Fibroblast of lung (primary cell): ENCODE measurements at regions not wholly inside any gene's neighbourhood (a gene's known extent, or its start where the extent isn't known, plus 50 kb on each side); places are given as distances from the start of the nearest gene placed in this dataset.

Source experiments
- DNase-seq, 2 donors: peaks; one replicate each; pipeline versions ENCODE4 v3.0.0 to v3.0.0-alpha.2; 2010; ENCODE audit warnings: low read depth in 2 of 2
- H2AFZ ChIP-seq: 2 replicates; pipeline ENCODE4 v1.5.1; 2012; ENCODE audit warnings: low read length, control low read depth, inconsistent platforms
- H3K27ac ChIP-seq: 2 replicates; pipeline ENCODE4 v1.5.1; 2011; ENCODE audit warnings: low read length, control low read depth; ENCODE audit not compliant: insufficient read depth
- H3K27me3 ChIP-seq: 2 replicates; pipeline ENCODE4 v1.5.1; 2011; ENCODE audit warnings: mild to moderate bottlenecking, low read length; ENCODE audit not compliant: control insufficient read depth, insufficient read depth
- H3K36me3 ChIP-seq: 2 replicates; pipeline ENCODE4 v1.5.1; 2011; ENCODE audit warnings: low read length; ENCODE audit not compliant: control insufficient read depth, insufficient read depth
- H3K4me1 ChIP-seq: 2 replicates; pipeline ENCODE4 v1.5.1; 2011; ENCODE audit warnings: low read length; ENCODE audit not compliant: control insufficient read depth, insufficient read depth; ENCODE audit errors: extremely low read depth
- H3K4me2 ChIP-seq: 2 replicates; pipeline ENCODE4 v1.5.1; 2011; ENCODE audit warnings: low read length, control low read depth; ENCODE audit not compliant: insufficient read depth; ENCODE audit errors: extremely low read depth
- H3K4me3 ChIP-seq, 4 experiments: fragments of 200-600 bp in 1 of 4; sonication (generic) in 1 of 4; replicated peaks in 1 of 4; 2 replicates each; pipeline ENCODE4 v1.5.1; 2011 to 2016; ENCODE audit warnings: low read length in 4 of 4, low read depth in 3 of 4, mild to moderate bottlenecking in 3 of 4, control low read depth in 2 of 4, inconsistent platforms in 1 of 4, mixed read lengths in 1 of 4; ENCODE audit not compliant: insufficient read depth in 1 of 4; ENCODE audit errors: control extremely low read depth in 1 of 4
- H3K79me2 ChIP-seq: 2 replicates; pipeline ENCODE4 v1.5.1; 2012; ENCODE audit warnings: mild to moderate bottlenecking, low read length, inconsistent platforms; ENCODE audit not compliant: control insufficient read depth, insufficient read depth
- H3K9ac ChIP-seq: 2 replicates; pipeline ENCODE4 v1.5.1; 2011; ENCODE audit warnings: mild to moderate bottlenecking, low read length, control low read depth; ENCODE audit not compliant: insufficient read depth
- H3K9me3 ChIP-seq: 2 replicates; pipeline ENCODE4 v1.5.1; 2012; ENCODE audit warnings: low read depth, low read length; ENCODE audit not compliant: control insufficient read depth, insufficient read depth
- H4K20me1 ChIP-seq: 2 replicates; pipeline ENCODE4 v1.5.1; 2011; ENCODE audit warnings: low read length; ENCODE audit not compliant: control insufficient read depth, insufficient read depth; ENCODE audit errors: extremely low read depth
- EZH2 ChIP-seq: IDR thresholded peaks from 2 replicates; pipeline ENCODE4 v1.5.1; 2012; ENCODE audit warnings: low read length, control low read depth, mild to moderate bottlenecking; ENCODE audit errors: missing control alignments
- TF ChIP-seq, protein P1 (sequence below), 2 donors: IDR thresholded peaks in 1 of 2; conservative IDR thresholded peaks in 1 of 2; 1 replicate in 1 of 2; 2 replicates in 1 of 2; pipeline ENCODE4 v1.5.1; 2011 to 2012; ENCODE audit warnings: low read length in 2 of 2, control low read depth in 1 of 2, inconsistent platforms in 1 of 2, low read depth in 1 of 2, mild to moderate bottlenecking in 1 of 2

DNA sequence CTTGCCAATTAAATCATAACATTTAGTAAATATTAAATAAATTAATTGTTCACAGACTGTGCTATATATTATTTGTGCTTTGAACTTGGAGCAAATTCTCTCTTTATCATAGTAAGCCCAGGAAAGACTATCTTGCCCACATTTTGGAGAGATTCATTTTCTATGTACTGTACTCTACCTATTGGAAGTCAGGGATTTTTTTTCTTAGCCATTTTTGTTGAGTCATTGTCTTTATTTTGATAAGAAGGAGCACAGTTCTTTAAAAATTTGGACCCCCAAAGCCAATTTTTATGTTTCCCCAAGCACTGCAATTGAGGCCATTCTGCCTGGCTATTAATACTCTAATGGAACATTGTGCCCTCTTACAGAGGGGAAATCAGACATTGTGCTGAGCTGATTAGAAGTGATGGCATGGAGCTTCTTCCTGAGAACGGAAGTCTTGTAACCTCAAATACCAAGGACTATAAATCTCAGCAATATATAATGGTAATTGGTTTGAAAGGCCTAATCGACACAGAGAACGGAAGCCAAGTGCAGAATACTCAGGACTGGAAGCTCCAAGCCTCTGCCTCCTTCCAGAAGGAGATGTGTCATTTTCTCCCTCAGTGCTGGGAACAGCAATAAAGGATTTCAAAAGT is 188.8 kb upstream of the PAPPA start:
- Histone ChIP-seq H3K4me3 (no peak overlapping the region), H3K4me2 (no peak overlapping the region), H3K9me3 (no peaks in the 10 kb centered on the region), H2AFZ (no peak overlapping the region), H3K4me1 (no peaks in the 10 kb centered on the region), H3K36me3 (no peaks in the 10 kb centered on the region), H4K20me1 (no peaks in the 10 kb centered on the region), H3K27ac (no peak overlapping the region), H3K79me2 (no peaks in the 10 kb centered on the region), H3K9ac (no peak overlapping the region), H3K27me3 (no peaks in the 10 kb centered on the region)
- TF ChIP-seq EZH2, result no peak
- TF ChIP-seq, protein P1, sequence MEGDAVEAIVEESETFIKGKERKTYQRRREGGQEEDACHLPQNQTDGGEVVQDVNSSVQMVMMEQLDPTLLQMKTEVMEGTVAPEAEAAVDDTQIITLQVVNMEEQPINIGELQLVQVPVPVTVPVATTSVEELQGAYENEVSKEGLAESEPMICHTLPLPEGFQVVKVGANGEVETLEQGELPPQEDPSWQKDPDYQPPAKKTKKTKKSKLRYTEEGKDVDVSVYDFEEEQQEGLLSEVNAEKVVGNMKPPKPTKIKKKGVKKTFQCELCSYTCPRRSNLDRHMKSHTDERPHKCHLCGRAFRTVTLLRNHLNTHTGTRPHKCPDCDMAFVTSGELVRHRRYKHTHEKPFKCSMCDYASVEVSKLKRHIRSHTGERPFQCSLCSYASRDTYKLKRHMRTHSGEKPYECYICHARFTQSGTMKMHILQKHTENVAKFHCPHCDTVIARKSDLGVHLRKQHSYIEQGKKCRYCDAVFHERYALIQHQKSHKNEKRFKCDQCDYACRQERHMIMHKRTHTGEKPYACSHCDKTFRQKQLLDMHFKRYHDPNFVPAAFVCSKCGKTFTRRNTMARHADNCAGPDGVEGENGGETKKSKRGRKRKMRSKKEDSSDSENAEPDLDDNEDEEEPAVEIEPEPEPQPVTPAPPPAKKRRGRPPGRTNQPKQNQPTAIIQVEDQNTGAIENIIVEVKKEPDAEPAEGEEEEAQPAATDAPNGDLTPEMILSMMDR (conservative IDR thresholded peaks at IDR 0.05 in 1 of 2, IDR thresholded peaks at IDR 0.05 in 1 of 2; ENCODE audit: low read depth in 1 of 2, low read length in 2 of 2), result no peak
- DNase-seq, result no peak

- Histone ChIP-seq H4K20me1 (no peaks in the 10 kb centered on the region), H3K79me2 (no peaks in the 10 kb centered on the region), H2AFZ (no peak overlapping the region), H3K4me1 (no peaks in the 10 kb centered on the region), H3K27ac (no peak overlapping the region), H3K9ac (no peak overlapping the region), H3K9me3 (no peaks in the 10 kb centered on the region), H3K4me3 (no peak overlapping the region), H3K36me3 (no peaks in the 10 kb centered on the region), H3K27me3 (no peaks in the 10 kb centered on the region), H3K4me2 (no peak overlapping the region)
- no peak for DNase-seq
- TF ChIP-seq, protein P1 (conservative IDR thresholded peaks at IDR 0.05 in 1 of 2, IDR thresholded peaks at IDR 0.05 in 1 of 2; ENCODE audit: low read depth in 1 of 2, low read length in 2 of 2), result no peak
- no peak for TF ChIP-seq EZH2
These were observed 186.9 kb upstream of the PAPPA start for GRCh38 chr9:115966660-115967059.

- H2AFZ ChIP-seq, result no peak overlapping the region
- H3K4me3 ChIP-seq, result no peak overlapping the region
- no peaks in the 10 kb centered on the region for H3K36me3 ChIP-seq
- H3K27me3 ChIP-seq, result no peaks in the 10 kb centered on the region
- no peaks in the 10 kb centered on the region for H3K79me2 ChIP-seq
- DNase-seq, result peak in 1 of 2 donors; percentile 43
- TF ChIP-seq, protein P1 (conservative IDR thresholded peaks at IDR 0.05 in 1 of 2, IDR thresholded peaks at IDR 0.05 in 1 of 2; ENCODE audit: low read depth in 1 of 2, low read length in 2 of 2), result no peak
- no peak for TF ChIP-seq EZH2
- no peak overlapping the region for H3K4me2 ChIP-seq
- H3K4me1 ChIP-seq, result no peaks in the 10 kb centered on the region
- H3K27ac ChIP-seq, result no peak overlapping the region
- no peaks in the 10 kb centered on the region for H3K9me3 ChIP-seq
- H3K9ac ChIP-seq, result no peak overlapping the region
- H4K20me1 ChIP-seq, result no peaks in the 10 kb centered on the region
These were observed 184.5 kb upstream of the PAPPA start for GRCh38 chr9:115969096-115969495.
